ENCODE measurements at regions not wholly inside any gene's neighbourhood (a gene's known extent, or its start where the extent isn't known, plus 50 kb on each side); places are given as distances from the start of the nearest gene placed in this dataset.

GRCh38 chr10:120749856-120750566 lies 101.2 kb upstream of the WDR11 start:
- DNase-seq (ENCODE audit: low spot score) = no peak
- TF ChIP-seq CTCF (IDR thresholded peaks at IDR 0.05; ENCODE audit: extremely low read depth, insufficient read depth, missing control alignments) = no peak
- in situ Hi-C loops (cut with MboI; ENCODE audit: low pct_unique_long_range_greater_than_20kb, low sequenced_read_pairs, unreplicated experiment) = loop anchor here (25.0 kb wide), 1 partner anchor 338 kb away; no protein-coding TSS in a partner anchor

- in situ Hi-C loops (cut with MboI; ENCODE audit: low pct_unique_long_range_greater_than_20kb, low sequenced_read_pairs, unreplicated experiment) = no loop called here
- DNase-seq (ENCODE audit: low spot score) = no peak
- no peak for TF ChIP-seq CTCF (IDR thresholded peaks at IDR 0.05; ENCODE audit: extremely low read depth, insufficient read depth, missing control alignments)
Measured at GRCh38 chr10:120755771-120756170, 95.4 kb upstream of the WDR11 start.

GRCh38 chr10:120760253-120760652 lies 90.9 kb upstream of the WDR11 start:
- in situ Hi-C loops (cut with MboI; ENCODE audit: low pct_unique_long_range_greater_than_20kb, low sequenced_read_pairs, unreplicated experiment) = no loop called here
- TF ChIP-seq CTCF (IDR thresholded peaks at IDR 0.05; ENCODE audit: extremely low read depth, insufficient read depth, missing control alignments) = no peak

GRCh38 chr10:120761951-120762350 lies 89.2 kb upstream of the WDR11 start:
- DNase-seq (ENCODE audit: low spot score) = no peak
- TF ChIP-seq CTCF (IDR thresholded peaks at IDR 0.05; ENCODE audit: extremely low read depth, insufficient read depth, missing control alignments) = no peak

More at GRCh38 chr10:120760253-120760652, 90.9 kb upstream of the WDR11 start:
- no peak for DNase-seq (ENCODE audit: low spot score)

GRCh38 chr10:120765226-120765803 lies 85.8 kb upstream of the WDR11 start:
- no peak for DNase-seq (ENCODE audit: low spot score)
- in situ Hi-C loops (cut with MboI; ENCODE audit: low pct_unique_long_range_greater_than_20kb, low sequenced_read_pairs, unreplicated experiment) = no loop called here

More at GRCh38 chr10:120761951-120762350, 89.2 kb upstream of the WDR11 start:
- in situ Hi-C loops (cut with MboI; ENCODE audit: low pct_unique_long_range_greater_than_20kb, low sequenced_read_pairs, unreplicated experiment) = no loop called here

GRCh38 chr10:120768227-120768626 lies 82.9 kb upstream of the WDR11 start:
- TF ChIP-seq CTCF (IDR thresholded peaks at IDR 0.05; ENCODE audit: extremely low read depth, insufficient read depth, missing control alignments) = no peak
- no peak for DNase-seq (ENCODE audit: low spot score)
- in situ Hi-C loops (cut with MboI; ENCODE audit: low pct_unique_long_range_greater_than_20kb, low sequenced_read_pairs, unreplicated experiment) = no loop called here

More at GRCh38 chr10:120765226-120765803, 85.8 kb upstream of the WDR11 start:
- TF ChIP-seq CTCF (IDR thresholded peaks at IDR 0.05; ENCODE audit: extremely low read depth, insufficient read depth, missing control alignments) = no peak
